Tibial nerve (tissue), 4 donors: ENCODE measurements at regions not wholly inside any gene's neighbourhood (a gene's known extent, or its start where the extent isn't known, plus 50 kb on each side); places are given as distances from the start of the nearest gene placed in this dataset.

Source experiments
- CTCF ChIP-seq, 5 experiments: fragments of 200-600 bp in 3 of 5; fragments of 450-650 bp in 2 of 5; sonication (generic) in 3 of 5; IDR thresholded peaks; one replicate each; pipeline ENCODE4 v1.5.1; 2016 to 2019; ENCODE audit warnings: antibody characterized with exemption in 5 of 5, mild to moderate bottlenecking in 3 of 5, moderate library complexity in 2 of 5
- EP300 ChIP-seq, 2 donors: sonication (generic); formaldehyde crosslinking; IDR thresholded peaks; one replicate each; pipeline ENCODE4 v1.6.1; 2017; ENCODE audit warnings: antibody characterized with exemption in 2 of 2, mild to moderate bottlenecking in 1 of 2
- POLR2A ChIP-seq, 2 donors: fragments of 450-650 bp; IDR thresholded peaks; one replicate each; pipeline ENCODE4 v1.6.1; 2017; ENCODE audit warnings: antibody characterized with exemption in 2 of 2, mild to moderate bottlenecking in 2 of 2, moderate library complexity in 2 of 2

GRCh38 chr14:45757655-45758054, 504.7 kb upstream of the MIS18BP1 start:
- no peak for TF ChIP-seq CTCF (IDR thresholded peaks at IDR 0.05)
- no peak for TF ChIP-seq POLR2A (IDR thresholded peaks at IDR 0.05)
- no peak for TF ChIP-seq EP300 (IDR thresholded peaks at IDR 0.05)
